ENCODE measurements at regions not wholly inside any gene's neighbourhood (a gene's known extent, or its start where the extent isn't known, plus 50 kb on each side); places are given as distances from the start of the nearest gene placed in this dataset.

- RAD21 ChIA-PET (ENCODE audit: unreplicated experiment): no interaction called here
- 0% methylated on average over 1 of the region's 1 CpG for WGBS (ENCODE audit: insufficient coverage, insufficient replicate concordance, low lambda C conversion rate, missing lambda C conversion rate)
- H3K4me2 ChIP-seq (ENCODE audit: control insufficient read depth, insufficient read depth): no peak overlapping the region
- H3K4me3 ChIP-seq: no peak overlapping the region
- H3K27me3 ChIP-seq (replicated peaks in 1 of 2; ENCODE audit: control insufficient read depth in 2 of 2, insufficient read depth in 2 of 2, low read length in 1 of 2): no peaks in the 10 kb centered on the region
- H2AFZ ChIP-seq (ENCODE audit: control insufficient read depth, low read depth, low read length): no peak overlapping the region
- no peaks in the 10 kb centered on the region for H3K9me3 ChIP-seq (replicated peaks; ENCODE audit: control insufficient read depth, insufficient read depth, low read length)
- CTCF ChIA-PET: interaction anchor here (0.6 kb wide), 1 partner anchor 428 kb away, joined by 3 read pairs; no protein-coding TSS in a partner anchor
- DNase-seq (ENCODE audit: low read depth, low spot score): no peak
- no peak overlapping the region for H3K27ac ChIP-seq (ENCODE audit: control insufficient read depth, insufficient read depth)
- no peaks in the 10 kb centered on the region for H3K36me3 ChIP-seq (ENCODE audit: control insufficient read depth in 2 of 2, insufficient read depth in 2 of 2, low read length in 1 of 2)
- H4K20me1 ChIP-seq (ENCODE audit: control insufficient read depth, insufficient read depth): no peaks in the 10 kb centered on the region
- TF ChIP-seq NR2C2 (IDR thresholded peaks at IDR 0.05; ENCODE audit: borderline replicate concordance, control insufficient read depth, insufficient read length, low read depth) (no peak), SIN3A (IDR thresholded peaks at IDR 0.05; ENCODE audit: low read depth, low read length) (no peak), PKNOX1 (IDR thresholded peaks at IDR 0.05) (no peak), EED (IDR thresholded peaks at IDR 0.05; ENCODE audit: low read depth) (no peak), KDM1A (IDR thresholded peaks at IDR 0.05; ENCODE audit: borderline replicate concordance) (no peak), HCFC1 (IDR thresholded peaks at IDR 0.05; ENCODE audit: low read length) (no peak), MEF2B (IDR thresholded peaks at IDR 0.05; ENCODE audit: partially characterized antibody, poor library complexity, severe bottlenecking) (no peak), JUND (IDR thresholded peaks at IDR 0.05; ENCODE audit: low read depth, low read length) (no peak), ETV6 (conservative IDR thresholded peaks at IDR 0.05 in 1 of 2, IDR thresholded peaks at IDR 0.05 in 1 of 2; ENCODE audit: borderline replicate concordance in 1 of 2, low read depth in 1 of 2) (no peak), CHD1 (IDR thresholded peaks at IDR 0.05; ENCODE audit: low read depth, low read length) (no peak), PAX8 (IDR thresholded peaks at IDR 0.05) (no peak), CBFB (IDR thresholded peaks at IDR 0.05; ENCODE audit: low read depth) (no peak), MTA2 (IDR thresholded peaks at IDR 0.05; ENCODE audit: low read depth) (no peak), GATAD2B (conservative IDR thresholded peaks at IDR 0.05; ENCODE audit: low read depth) (no peak), TCF7 (IDR thresholded peaks at IDR 0.05; ENCODE audit: borderline replicate concordance) (no peak), TAF1 (IDR thresholded peaks at IDR 0.05; ENCODE audit: borderline replicate concordance, low read depth, low read length) (no peak)
- H3K9ac ChIP-seq (ENCODE audit: control insufficient read depth, insufficient read depth, low read length): no peak overlapping the region
- no TSS peak for BruUV-seq (replicated peaks)
- intact Hi-C loops (cut with micrococcal nuclease; ENCODE audit: unreplicated experiment) (no loop called here), in situ Hi-C loops (cut with MboI) (no loop called here)
- ATAC-seq: no peak
- no peaks in the 10 kb centered on the region for H3K4me1 ChIP-seq (ENCODE audit: control insufficient read depth, insufficient read depth, low read length)
- POLR2A ChIA-PET: no interaction called here
- SMC1A ChIA-PET (ENCODE audit: uncharacterized antibody, unreplicated experiment): interaction anchor here (1.2 kb wide), 1 partner anchor 15 kb away, joined by 3 read pairs; no protein-coding TSS in a partner anchor
- no peak for FAIRE-seq
- no peaks in the 10 kb centered on the region for H3K79me2 ChIP-seq (ENCODE audit: control insufficient read depth, insufficient read depth, low read length)
Measured at GRCh38 chr7:13540429-13540828, 449.0 kb downstream of the ETV1 start.

Data from GM12878 (cell line).